Subcutaneous abdominal adipose tissue (tissue), 5 donors: ENCODE measurements at regions not wholly inside any gene's neighbourhood (a gene's known extent, or its start where the extent isn't known, plus 50 kb on each side); places are given as distances from the start of the nearest gene placed in this dataset.

Experiments
- H3K27ac ChIP-seq: one replicate; pipeline ENCODE4 v1.7.0; 2013; ENCODE audit warnings: low read depth, mild to moderate bottlenecking, inconsistent platforms, low read length, moderate library complexity
- H3K27me3 ChIP-seq, 5 donors: one replicate each; pipeline ENCODE4 v1.7.0; 2013; ENCODE audit warnings: low read length in 5 of 5, inconsistent platforms in 1 of 5; ENCODE audit not compliant: control insufficient read depth in 5 of 5, insufficient read depth in 4 of 5
- H3K36me3 ChIP-seq, 5 donors: one replicate each; pipeline ENCODE4 v1.7.0; 2013; ENCODE audit warnings: low read length in 5 of 5; ENCODE audit not compliant: control insufficient read depth in 5 of 5, insufficient read depth in 5 of 5
- H3K4me1 ChIP-seq, 5 donors: one replicate each; pipeline ENCODE4 v1.7.0; 2013; ENCODE audit warnings: low read length in 5 of 5, mild to moderate bottlenecking in 3 of 5, moderate library complexity in 1 of 5; ENCODE audit not compliant: control insufficient read depth in 5 of 5, insufficient read depth in 5 of 5
- H3K4me3 ChIP-seq, 5 donors: one replicate each; pipeline ENCODE4 v1.7.0; 2013; ENCODE audit warnings: low read length in 5 of 5, low read depth in 1 of 5
- H3K9ac ChIP-seq, 5 donors: one replicate each; pipeline ENCODE4 v1.7.0; 2013; ENCODE audit warnings: low read length in 5 of 5, mild to moderate bottlenecking in 4 of 5, moderate library complexity in 3 of 5
- H3K9me3 ChIP-seq, 5 donors: one replicate each; pipeline ENCODE4 v1.7.0; 2013; ENCODE audit warnings: low read length in 5 of 5; ENCODE audit not compliant: control insufficient read depth in 5 of 5
- donor health status: healthy.
- donor health status: healthy.
- donor health status: healthy.
- donor health status: healthy.
- donor health status: healthy.

DNA sequence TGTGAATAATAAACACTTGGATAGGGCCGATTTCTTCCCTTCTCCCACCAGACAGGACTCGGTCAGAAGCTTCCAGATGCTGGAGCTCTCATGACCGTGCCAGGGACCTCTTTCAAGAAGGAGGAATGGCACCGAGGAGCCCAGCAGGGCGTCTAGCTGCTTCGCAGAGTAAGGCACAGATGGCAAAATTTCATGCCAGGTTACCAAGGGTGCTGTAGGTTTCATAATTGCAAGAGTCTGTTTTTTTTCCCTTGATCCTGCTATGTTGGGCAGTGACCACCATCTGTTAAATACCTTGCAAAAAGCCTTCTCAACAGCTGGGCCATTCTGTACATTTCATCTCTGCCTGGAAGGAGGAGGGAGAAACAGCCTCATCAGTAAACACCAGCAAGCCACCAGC, 111.8 kb downstream of the EDN3 start:
- Histone ChIP-seq H3K9me3 (peaks cover 0 to 4% (median 0%) of the 10 kb centered on the region in 5 donors), H3K27ac (no peak overlapping the region), H3K4me1 (no peaks in the 10 kb centered on the region), H3K9ac (no peak overlapping the region), H3K4me3 (no peak overlapping the region), H3K27me3 (peaks cover 3 to 20% (median 9%) of the 10 kb centered on the region in 5 donors), H3K36me3 (no peaks in the 10 kb centered on the region)

DNA sequence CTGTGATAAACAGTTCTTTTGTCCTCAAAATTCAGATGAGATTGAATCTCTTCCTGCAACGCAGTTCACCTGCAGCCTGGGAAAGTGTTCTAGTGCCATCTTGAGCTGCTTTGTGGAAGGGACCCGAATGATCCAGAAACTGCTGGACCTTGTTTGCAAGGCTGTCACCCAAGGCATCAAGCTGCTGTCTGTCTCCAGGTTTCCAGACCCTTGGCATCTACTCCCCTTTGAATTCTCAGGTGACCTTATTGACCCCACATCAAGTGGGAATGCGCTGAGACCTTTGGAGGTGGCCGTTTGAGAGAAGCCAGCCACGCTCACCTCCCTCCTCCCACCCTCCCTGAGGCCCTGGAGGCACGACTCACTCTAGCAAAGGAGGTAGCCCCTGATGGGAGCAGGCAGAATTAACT, 112.5 kb downstream of the EDN3 start:
- no peaks in the 10 kb centered on the region for H3K4me1 ChIP-seq
- H3K36me3 ChIP-seq = no peaks in the 10 kb centered on the region
- no peak overlapping the region for H3K4me3 ChIP-seq
- no peak overlapping the region for H3K9ac ChIP-seq
- no peak overlapping the region for H3K27ac ChIP-seq
- H3K9me3 ChIP-seq = peaks cover 0 to 4% (median 0%) of the 10 kb centered on the region in 5 donors
- H3K27me3 ChIP-seq = peaks cover 3 to 27% (median 9%) of the 10 kb centered on the region in 5 donors

- peaks cover 0 to 4% (median 0%) of the 10 kb centered on the region in 5 donors for H3K9me3 ChIP-seq
- H3K27me3 ChIP-seq = peaks cover 3 to 32% (median 9%) of the 10 kb centered on the region in 5 donors
- no peaks in the 10 kb centered on the region for H3K4me1 ChIP-seq
- H3K9ac ChIP-seq = no peak overlapping the region
- H3K36me3 ChIP-seq = no peaks in the 10 kb centered on the region
- H3K4me3 ChIP-seq = no peak overlapping the region
- H3K27ac ChIP-seq = no peak overlapping the region
These were observed 113.0 kb downstream of the EDN3 start for GRCh38 chr20:59413326-59413865.

DNA sequence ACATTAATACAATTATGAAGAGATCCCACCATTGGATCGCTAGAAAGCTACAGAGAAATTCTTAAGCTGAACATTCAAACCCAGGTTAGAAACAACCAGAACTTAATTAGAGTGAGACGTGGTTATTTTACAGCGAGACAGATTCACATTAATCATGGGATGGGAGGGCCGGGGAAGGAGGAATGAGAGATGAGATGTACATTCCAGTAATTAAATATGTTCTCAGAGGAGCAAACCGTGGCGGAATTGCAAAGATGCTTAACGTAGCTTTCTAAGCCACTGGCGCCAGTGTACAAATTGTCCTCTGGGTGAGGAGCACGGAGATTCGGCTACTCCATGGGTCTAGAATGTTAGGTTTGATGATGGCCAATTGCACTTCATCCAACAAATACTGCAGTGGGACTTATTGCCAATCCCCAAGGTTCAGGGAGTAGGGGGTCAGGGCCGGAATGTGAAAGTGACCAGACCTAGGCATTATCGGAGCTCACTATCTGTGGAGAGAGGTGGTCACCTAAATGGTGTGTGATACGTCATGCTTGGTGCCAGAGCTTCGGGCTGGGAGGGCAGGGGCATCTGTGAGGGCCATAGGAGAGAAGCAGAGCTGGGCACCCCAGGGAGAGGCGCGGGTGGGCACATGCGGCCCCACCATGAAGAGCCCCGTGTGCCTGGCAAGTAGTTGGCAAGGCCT, 114.7 kb downstream of the EDN3 start:
- peaks cover 0 to 4% (median 0%) of the 10 kb centered on the region in 5 donors for H3K9me3 ChIP-seq
- H3K4me1 ChIP-seq = no peaks in the 10 kb centered on the region
- H3K27ac ChIP-seq = no peak overlapping the region
- H3K4me3 ChIP-seq = no peak overlapping the region
- peaks cover 2 to 29% (median 13%) of the 10 kb centered on the region in 5 donors for H3K27me3 ChIP-seq
- no peak overlapping the region for H3K9ac ChIP-seq
- no peaks in the 10 kb centered on the region for H3K36me3 ChIP-seq

DNA sequence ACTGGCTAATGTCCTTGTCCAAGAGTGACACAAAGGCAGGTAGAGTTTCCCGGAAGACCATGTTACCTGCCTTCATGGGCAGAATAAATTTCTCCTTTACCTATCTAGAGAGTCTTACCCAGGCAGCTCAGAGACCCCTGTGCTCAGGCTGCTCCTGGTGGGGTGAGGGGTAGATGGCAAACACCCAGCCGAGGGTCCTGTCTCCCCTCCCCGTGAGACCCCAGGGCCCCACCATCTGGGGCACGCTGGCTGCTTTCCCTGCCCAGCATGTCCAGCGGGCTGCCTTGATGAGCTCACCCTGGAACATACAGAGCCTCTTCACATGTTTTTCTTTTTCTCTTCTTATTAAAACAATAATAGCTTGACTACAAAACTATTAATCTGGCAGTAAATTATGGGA, 116.5 kb downstream of the EDN3 start:
- Histone ChIP-seq H3K4me3 (no peak overlapping the region), H3K4me1 (no peaks in the 10 kb centered on the region), H3K27ac (no peak overlapping the region), H3K9ac (no peak overlapping the region), H3K9me3 (peaks cover 0 to 4% (median 0%) of the 10 kb centered on the region in 5 donors), H3K36me3 (no peaks in the 10 kb centered on the region), H3K27me3 (peaks cover 2 to 29% (median 13%) of the 10 kb centered on the region in 5 donors)

DNA sequence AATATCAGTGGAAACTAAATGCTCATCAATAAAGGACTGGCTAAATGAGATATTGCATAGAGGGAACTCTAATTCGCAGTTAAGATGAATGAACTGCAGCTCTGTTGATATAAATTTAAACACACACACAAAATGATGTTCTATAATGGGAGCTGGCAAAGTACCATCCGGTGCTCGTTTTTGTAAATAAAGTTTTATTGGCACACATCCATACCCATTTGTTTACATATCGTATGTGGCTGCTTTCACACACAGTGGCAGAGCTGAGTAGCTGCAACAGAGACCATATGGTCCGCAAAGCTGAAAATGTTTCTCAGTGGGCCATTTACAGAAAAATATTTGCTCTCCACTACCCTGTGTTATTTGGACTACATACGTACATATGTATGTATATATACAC, 120.7 kb downstream of the EDN3 start:
- H3K36me3 ChIP-seq = no peaks in the 10 kb centered on the region
- H3K9me3 ChIP-seq = no peaks in the 10 kb centered on the region
- H3K27ac ChIP-seq = no peak overlapping the region
- H3K4me1 ChIP-seq = no peaks in the 10 kb centered on the region
- no peak overlapping the region for H3K4me3 ChIP-seq
- H3K27me3 ChIP-seq = peaks cover 0 to 21% (median 4%) of the 10 kb centered on the region in 5 donors
- H3K9ac ChIP-seq = no peak overlapping the region

GRCh38 chr20:59421920-59422637, 121.7 kb downstream of the EDN3 start:
- H3K4me3 ChIP-seq = no peak overlapping the region
- no peak overlapping the region for H3K27ac ChIP-seq
- H3K4me1 ChIP-seq = no peaks in the 10 kb centered on the region
- no peaks in the 10 kb centered on the region for H3K36me3 ChIP-seq
- no peak overlapping the region for H3K9ac ChIP-seq
- peaks cover 0 to 17% (median 4%) of the 10 kb centered on the region in 5 donors for H3K27me3 ChIP-seq
- no peaks in the 10 kb centered on the region for H3K9me3 ChIP-seq

DNA sequence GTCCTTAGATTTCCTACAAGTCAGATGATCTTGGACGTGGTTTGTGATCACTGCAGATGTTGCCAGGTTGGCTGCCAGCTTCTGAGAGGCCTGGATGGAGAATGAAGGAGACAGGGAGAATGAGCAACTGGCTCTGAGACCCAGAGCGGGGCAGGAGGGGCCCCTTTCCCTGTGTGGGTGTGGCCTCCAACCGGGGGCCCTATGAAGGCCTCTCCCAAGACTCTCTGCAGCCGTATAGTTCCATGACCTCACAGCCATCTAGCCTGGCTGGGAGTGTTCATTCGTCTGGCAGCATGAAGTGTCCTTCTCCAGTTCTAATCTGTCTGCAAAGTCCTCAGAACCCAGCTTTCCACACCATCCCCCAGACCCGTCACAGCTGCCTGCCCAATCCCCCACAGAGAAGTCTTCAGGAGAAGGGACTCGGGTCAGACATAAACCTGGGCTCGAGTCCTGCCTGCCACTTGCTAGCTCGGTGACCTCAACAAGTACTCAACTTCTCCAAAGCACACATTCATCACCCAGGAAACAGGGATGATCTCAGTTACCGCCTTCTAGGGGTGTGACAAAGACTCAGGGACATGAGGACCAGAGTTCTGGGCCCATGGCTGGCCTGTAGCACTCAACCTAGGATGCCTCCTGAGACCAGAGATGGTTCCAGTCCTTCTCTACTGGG, 122.6 kb downstream of the EDN3 start:
- Histone ChIP-seq H3K27me3 (peaks cover 0 to 9% (median 4%) of the 10 kb centered on the region in 5 donors), H3K4me1 (no peaks in the 10 kb centered on the region), H3K9ac (no peak overlapping the region), H3K9me3 (no peaks in the 10 kb centered on the region), H3K36me3 (no peaks in the 10 kb centered on the region), H3K27ac (no peak overlapping the region), H3K4me3 (no peak overlapping the region)

GRCh38 chr20:59424976-59425375, 124.6 kb downstream of the EDN3 start:
- H3K27me3 ChIP-seq = peaks cover 0 to 9% (median 6%) of the 10 kb centered on the region in 5 donors
- H3K27ac ChIP-seq = no peak overlapping the region
- no peak overlapping the region for H3K9ac ChIP-seq
- H3K36me3 ChIP-seq = no peaks in the 10 kb centered on the region
- peaks cover 0 to 8% (median 5%) of the 10 kb centered on the region in 5 donors for H3K4me1 ChIP-seq
- no peak overlapping the region for H3K4me3 ChIP-seq
- H3K9me3 ChIP-seq = no peaks in the 10 kb centered on the region

- Histone ChIP-seq H3K27me3 (peaks cover 0 to 7% (median 5%) of the 10 kb centered on the region in 5 donors), H3K27ac (no peak overlapping the region), H3K4me3 (no peak overlapping the region), H3K9me3 (no peaks in the 10 kb centered on the region), H3K4me1 (peaks cover 0 to 8% (median 5%) of the 10 kb centered on the region in 5 donors), H3K36me3 (no peaks in the 10 kb centered on the region), H3K9ac (no peak overlapping the region)
These were observed 125.2 kb downstream of the EDN3 start for GRCh38 chr20:59425572-59425971.
